Testis (tissue), 2 donors: ENCODE measurements at regions not wholly inside any gene's neighbourhood (a gene's known extent, or its start where the extent isn't known, plus 50 kb on each side); places are given as distances from the start of the nearest gene placed in this dataset.

Source experiments
- CTCF ChIP-seq, 3 experiments: fragments of 450-650 bp in 2 of 3; fragments of 200-600 bp in 1 of 3; sonication (generic) in 1 of 3; IDR thresholded peaks; one replicate each; pipeline ENCODE4 v1.5.1; 2016 to 2019; ENCODE audit warnings: antibody characterized with exemption in 3 of 3, mild to moderate bottlenecking in 2 of 3, moderate library complexity in 1 of 3
- POLR2A ChIP-seq: fragments of 450-650 bp; IDR thresholded peaks from one replicate; pipeline ENCODE4 v1.6.1; 2017; ENCODE audit warnings: antibody characterized with exemption, mild to moderate bottlenecking, moderate library complexity

GRCh38 chr13:86954341-86954740 lies 716.8 kb upstream of the SLITRK5 start:
- TF ChIP-seq POLR2A (no peak), CTCF (IDR thresholded peaks at IDR 0.05) (no peak)
